Urothelium cell line (cell line): ENCODE measurements at regions not wholly inside any gene's neighbourhood (a gene's known extent, or its start where the extent isn't known, plus 50 kb on each side); places are given as distances from the start of the nearest gene placed in this dataset.

ENCODE experiments used
- DNase-seq: peaks from one replicate; pipeline ENCODE4 v3.0.0; 2011; ENCODE audit warnings: low spot score, mixed read lengths
- FAIRE-seq: peaks from 2 replicates; lab custom pipeline; 2011; peaks lifted over from hg19 to GRCh38; lab: Jason Lieb, UNC

DNA sequence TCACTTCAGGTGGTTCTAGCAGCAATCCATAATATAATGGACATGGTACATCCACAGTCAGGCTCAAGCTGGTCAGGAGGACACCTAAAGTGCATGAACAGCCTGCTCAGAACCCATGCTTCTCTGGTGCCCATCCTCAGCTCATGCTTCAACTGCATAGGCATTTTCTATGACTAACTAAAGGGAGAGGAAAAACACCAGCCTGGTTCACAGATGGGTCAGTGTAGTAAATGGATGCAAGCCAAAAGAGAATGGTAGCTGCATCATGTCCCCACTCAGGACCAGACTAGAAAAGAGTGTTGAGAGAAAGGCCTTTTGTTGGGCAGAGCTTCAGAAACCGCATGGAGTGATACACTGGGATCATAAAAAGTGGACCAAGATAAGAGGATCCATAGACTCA is 556.6 kb downstream of the TLE1 start:
- no peak for FAIRE-seq

DNA sequence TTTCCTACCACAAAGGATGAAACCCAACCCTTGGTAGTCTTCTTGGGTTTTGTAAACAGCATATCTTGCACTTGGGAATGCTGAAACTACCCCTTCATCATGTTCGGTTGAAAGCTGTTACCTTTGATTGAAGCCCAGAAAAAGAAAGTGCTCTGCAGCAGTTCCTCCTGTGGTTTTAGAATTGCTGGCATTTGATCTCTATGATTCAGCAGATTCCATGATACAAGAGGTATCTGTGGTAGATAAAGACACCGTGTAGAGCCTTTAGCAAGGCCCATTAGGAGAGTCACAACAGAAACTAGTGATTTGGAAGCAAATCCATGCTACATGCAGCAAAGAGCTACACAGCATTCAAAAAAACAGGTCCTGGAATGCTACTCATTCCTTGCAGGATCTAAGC is 557.0 kb downstream of the TLE1 start:
- DNase-seq (peak; percentile 46), FAIRE-seq (no peak)

More for the DNA sequence above, 556.6 kb downstream of the TLE1 start:
- no peak for DNase-seq

DNA sequence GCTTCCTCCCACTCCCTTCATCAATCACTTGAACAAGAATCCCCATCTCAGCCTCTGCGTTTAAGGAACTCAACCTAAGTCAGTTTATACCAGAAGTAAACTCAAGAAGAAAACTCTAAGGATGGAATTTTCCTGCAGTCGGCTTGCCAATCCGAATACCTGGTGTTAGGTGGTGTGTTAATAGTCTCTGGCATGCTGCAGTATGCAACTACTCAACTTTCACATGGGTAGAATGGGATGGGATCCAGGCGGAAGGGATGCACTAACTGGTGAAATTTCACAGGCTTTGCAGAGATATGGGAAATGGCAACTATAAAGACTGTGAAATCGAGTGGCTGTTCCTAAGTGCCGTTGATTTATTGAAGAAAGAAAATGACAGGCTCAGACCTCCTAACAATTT is 560.6 kb downstream of the TLE1 start:
- DNase-seq (no peak), FAIRE-seq (no peak)

DNA sequence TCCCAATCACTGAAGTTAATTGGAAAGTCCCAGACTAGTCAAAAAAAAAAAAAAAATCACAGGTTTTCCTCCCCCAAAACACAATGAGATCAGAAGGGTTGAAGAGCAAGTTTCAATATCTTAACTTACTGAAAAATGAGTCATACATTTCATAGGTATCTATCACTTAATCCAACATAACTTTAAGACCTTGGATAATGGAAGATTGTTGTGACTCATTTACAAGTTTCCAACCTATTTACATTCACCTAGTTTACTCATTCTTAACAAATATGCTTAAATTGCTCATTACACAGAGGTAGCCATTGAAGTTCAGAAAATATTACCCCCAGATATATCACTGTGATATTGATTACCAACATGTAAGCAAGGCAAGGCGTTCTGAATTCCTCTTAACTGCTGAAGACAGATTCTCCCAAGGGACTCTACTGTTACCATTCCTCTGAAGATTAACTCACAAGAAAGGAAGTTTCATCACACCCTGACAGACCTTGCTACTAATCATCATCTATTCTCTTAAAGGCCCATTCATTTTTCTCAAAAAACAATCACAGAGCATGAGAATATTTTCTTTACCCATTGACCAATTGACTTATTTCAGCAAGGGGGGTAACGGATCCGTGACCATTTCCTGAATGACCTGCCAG is 563.8 kb downstream of the TLE1 start:
- no peak for DNase-seq
- no peak for FAIRE-seq

DNA sequence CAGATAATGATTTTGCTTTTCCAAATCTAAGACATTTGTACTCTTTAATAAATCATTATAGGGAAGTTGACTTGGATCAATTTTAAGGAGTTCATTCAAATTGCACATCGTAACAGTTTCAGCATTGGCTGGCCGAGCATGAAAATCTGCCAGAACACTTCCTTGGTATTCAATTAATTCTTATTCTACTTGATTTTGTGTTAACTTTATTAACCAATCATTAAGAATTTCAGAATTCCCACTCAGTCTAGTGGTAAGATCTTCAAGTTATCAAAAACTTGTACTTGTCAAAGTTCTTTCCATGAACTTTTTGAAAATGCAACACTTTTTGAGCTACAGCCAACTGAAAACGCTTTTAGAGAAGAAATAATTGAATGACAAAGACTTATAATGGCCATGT is 565.8 kb downstream of the TLE1 start:
- DNase-seq (no peak), FAIRE-seq (no peak)

DNA sequence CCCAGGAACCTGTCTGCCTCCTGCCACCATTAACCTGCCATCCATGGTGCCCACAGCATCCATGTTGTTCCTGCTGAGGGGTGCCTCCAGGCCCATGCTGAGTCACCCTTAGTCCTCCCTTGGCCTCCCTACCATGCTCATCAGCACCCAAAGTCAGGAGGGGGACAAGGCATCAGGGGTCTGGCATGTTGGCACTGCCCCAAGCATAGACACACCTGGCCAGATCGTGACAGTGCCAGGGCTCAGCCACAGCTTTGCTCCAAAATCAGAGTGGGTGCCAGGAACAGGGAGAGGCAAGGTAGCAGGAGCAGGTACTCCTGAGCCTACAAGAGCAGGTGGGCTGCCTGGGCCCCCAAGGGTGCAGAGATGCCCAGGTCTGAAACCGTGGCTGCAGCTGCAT is 566.6 kb downstream of the TLE1 start:
- FAIRE-seq (no peak), DNase-seq (no peak)

DNA sequence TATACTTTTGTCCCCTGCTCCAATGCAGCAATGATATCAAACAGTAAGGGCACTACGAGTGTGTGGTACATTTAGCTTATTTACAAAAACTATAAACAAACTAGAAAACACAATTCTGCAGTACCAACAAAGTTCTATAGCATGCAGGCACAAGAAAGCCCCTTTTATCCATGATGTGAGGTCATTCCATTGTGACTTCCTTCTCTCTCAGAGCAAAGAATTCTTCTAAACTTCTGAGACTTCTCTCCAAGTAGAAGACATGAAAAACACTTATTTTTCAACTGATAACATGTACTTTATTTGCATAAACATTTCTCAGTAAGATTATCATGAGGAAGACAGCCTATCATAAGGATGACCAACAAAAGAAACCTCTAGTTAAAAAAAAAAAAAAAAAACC is 569.8 kb downstream of the TLE1 start:
- DNase-seq (no peak), FAIRE-seq (no peak)

DNA sequence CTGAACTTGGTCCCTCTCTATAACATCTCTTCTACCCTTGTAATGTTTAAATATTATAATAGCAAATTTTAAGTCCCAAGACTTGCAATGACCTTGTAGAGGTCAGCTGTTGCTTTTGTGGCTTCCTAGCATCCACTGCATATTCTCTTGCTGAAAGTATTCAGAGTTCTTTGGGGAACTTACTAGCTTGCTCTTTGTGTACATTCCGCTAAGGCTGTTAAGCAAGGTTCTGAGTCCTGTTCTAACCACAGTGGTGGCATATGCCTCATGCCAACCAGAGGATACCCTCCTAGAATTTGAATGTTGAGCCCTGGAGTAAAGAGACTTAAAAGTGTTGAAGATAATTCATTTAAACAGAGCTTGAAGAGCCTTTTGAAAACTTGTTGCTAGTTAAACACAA is 570.9 kb downstream of the TLE1 start:
- FAIRE-seq: no peak
- no peak for DNase-seq

DNA sequence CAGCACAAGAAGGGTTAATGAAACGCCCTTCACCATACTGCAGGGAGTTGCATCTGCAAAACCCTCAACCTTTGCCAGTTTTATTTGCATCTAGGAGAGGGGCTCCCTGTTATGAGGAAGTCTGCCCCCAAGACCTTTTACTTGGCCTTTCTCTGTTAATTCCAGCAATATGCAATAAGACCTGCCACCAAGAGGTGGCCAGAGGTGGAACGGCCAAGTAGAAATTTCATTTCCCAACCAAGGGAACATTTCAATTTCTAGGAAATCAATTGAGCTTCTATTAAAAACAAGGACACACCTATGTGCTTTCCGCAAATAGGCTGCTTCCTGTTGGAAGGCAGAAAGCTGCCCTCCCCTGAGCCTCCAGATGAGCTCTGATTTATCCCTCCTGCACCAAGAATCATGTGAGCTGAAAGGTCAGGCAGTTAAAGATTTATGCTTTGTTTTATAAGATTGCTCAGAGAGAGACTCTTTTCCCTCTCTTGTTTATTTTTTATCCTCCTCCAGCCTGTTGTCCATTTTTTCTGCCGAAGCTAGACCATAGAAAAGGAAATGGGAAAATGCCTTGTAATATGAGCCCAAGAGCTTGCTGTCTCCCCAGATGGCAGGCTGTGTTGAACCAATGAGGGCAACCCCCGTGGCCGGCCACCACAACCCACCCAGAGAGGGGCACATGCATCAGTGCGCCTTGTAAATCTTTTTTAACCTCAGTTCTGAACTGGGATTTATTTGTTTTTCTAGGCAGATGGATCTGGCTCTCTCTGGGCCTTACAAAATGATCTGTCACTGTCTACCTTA is 572.8 kb downstream of the TLE1 start:
- no peak for DNase-seq
- FAIRE-seq: no peak

DNA sequence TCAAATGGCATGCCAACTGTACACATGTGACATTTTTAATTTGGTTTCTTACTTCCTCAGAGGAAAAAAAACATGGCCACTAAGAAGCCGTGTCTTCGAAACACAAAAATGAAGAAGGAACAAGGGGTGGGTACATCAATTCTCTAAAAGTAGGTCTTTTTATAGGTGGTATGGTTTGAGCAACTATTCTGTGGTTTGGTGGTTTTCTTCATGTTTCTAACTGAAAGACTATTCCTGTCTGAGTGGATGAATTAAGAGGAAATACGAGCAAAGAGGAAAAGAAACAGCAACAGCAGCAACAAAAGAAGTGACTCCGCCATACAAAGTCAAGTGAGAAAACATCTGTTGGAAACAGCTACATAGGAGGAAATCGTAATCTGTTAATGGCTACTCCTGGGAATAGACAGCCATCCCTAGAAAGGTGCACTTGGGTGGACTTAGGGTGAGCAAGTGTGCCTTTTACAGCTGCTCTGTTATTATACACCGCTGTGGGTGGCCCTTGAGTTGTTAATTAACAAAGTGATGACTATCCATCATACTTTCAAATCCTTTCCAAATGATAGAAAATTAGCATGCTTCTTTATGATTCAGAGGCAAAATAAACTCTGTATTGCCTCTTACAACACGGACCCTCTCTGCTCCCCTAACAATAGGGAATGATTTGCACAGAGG is 575.8 kb downstream of the TLE1 start:
- DNase-seq: no peak
- FAIRE-seq: no peak

DNA sequence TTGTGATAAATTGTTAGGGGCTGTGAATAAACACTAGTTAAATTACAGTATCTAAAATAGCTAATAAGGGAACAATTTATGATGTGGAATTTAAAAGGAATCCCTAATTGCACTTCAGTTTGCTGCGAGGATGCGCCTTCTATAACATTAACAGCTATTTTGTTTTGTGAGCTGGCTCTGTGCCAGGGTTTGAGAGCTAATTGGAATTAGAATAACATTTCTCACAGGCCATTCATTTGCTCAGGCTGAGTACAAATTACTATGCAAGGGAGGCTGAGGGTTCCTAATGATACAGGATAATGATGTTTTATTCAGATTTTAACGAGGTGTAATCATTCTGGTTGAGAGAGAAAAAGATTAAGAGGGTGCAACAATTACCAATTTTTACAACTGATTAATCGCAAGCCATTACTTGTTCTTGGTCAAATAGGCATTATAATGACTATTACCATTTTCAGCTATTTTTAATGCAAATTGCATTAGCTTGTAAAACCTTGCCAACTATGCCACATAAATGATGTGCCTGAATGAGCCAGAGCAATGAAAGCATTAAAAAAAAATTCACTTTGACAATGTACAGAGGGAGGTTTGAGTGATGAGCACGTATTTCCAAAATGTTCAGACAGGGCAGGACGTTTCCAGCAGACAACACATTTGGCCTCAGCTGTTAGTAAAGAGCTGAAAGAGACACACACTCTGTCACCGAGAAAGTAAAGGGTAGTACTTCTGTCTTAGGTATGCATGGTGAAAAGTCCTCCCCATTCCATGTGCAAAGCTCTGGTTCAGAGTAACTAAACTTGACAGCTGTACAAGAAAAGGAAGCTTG is 576.5 kb downstream of the TLE1 start:
- no peak for DNase-seq
- no peak for FAIRE-seq

DNA sequence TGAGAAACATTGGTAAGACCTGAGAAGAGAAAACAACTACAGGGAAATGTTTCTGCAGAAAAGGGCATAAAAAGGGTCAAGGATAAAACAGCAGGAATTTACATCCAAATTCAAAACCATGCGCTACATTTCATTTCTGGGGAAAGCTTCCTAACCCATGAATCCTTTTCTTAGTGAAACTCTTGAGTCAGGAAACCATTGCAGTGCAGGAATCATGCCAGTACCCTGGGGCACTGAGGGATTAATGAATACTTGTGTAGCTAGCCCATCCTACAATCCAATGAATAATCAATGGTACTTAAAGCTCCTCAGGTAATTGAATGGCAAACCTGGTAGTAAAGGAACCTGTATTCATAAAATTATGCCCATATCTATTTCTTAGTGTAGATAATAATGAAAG is 580.5 kb downstream of the TLE1 start:
- no peak for FAIRE-seq
- DNase-seq: no peak

DNA sequence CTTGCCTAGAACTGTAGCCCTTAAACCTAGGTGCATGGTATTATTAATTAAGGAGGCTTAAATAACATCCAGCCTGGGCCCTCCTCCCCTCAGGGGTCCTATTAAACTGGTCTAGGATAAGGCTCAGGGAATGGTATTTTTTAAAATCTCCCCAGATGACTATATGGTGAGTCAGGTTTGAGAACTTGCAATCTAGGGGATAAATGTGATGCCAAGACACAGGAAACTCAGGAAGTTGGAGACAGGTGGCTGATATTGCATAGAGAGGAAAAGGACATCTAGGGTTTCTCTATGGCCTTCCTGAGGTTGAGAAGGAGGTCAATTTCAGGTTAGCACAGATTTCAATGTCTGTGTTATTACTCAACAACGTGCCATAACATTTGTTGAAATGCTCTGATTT is 581.0 kb downstream of the TLE1 start:
- FAIRE-seq (no peak), DNase-seq (peak; percentile 12)

DNA sequence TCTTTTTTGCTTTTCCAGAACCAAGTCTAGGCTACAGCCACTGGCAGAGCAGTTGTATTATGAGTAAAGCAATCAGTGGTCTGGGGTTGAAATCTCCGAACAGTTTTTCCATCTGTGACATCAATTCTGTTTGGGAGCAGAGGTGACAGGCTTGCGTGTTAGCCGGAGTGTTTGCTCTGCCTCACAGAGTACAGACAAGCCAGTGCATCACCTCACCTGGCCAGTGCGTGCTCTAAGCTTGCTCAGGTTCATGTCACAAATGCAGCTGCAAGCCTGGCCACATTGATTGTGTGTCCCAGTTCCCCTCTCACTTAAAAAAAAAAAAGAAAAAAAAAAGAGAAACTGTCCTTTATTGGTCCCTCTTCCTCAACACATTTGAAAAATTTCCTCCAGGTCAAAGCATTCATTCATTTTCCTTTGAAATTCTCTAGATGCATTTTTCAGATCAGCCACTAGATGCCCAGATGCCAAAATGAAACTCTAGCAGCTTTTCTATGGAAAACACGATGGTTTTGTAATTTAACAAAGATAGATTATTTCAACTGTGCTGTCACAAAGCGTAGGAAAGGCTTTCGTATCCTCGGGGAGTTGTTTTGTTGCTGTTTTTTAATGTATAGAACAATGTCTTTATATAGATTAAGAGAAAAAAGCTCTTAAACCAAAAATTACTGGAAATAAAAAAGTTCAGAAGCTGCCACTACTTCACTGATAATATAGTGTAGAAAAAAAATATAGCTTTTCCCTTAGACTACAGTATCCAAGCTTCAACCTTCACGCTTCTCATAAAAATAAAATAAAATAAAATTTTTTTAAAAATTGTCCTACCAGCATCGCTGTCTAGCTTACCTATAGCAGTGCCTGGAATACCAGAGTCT is 585.5 kb downstream of the TLE1 start:
- no peak for DNase-seq
- FAIRE-seq: no peak

DNA sequence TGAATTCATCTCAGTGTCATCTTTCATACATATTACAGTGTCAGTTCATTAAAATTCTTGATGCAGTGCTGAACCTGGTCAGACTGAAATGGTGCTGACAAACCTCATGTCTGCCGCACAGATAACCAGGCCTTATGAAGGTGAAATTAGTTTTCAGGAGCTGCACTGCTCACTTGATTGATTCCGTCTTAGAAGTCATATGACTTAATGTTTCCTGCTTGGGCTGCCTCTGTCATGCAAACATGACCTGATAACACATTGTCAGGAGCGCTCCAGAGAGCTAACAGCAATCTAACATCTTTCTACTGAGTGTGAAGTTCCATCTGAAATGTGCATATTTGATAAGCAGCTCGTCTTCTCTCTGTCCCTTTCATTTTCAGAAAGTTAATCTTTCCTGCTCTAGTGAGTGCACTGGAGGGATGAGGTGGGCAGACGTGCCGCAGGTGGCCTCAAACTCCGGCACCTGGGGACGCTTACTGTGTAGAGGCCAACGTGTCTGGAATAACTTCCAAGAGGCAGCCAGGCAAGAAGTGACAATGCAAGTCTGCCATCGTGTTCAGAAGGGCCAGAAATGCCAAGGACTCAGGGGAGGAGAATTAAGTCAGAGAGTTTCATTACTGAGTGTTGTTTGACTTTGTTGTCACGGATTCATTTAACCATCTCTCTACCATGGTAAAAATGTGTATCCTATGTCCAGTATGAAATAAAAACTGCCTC is 592.1 kb downstream of the TLE1 start:
- FAIRE-seq (no peak), DNase-seq (no peak)

DNA sequence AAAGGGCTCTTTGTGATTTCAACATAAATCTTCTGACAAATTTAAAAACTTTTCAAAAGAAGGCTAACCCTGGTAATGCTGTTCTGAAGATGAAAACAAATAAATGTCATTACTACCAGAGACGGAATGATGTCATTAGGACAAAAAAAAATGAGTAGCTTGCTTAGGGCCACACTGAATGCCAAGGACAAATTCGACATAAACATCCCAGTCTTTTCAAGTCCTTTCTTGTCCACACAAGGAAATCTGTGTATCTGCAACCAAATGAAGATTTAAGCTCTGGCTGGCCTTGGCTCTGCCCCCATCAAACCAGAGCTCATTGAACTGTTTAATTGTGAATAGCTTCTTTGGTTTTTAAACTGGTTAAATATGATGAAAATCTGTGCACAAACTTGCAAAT is 592.7 kb downstream of the TLE1 start:
- no peak for FAIRE-seq

DNA sequence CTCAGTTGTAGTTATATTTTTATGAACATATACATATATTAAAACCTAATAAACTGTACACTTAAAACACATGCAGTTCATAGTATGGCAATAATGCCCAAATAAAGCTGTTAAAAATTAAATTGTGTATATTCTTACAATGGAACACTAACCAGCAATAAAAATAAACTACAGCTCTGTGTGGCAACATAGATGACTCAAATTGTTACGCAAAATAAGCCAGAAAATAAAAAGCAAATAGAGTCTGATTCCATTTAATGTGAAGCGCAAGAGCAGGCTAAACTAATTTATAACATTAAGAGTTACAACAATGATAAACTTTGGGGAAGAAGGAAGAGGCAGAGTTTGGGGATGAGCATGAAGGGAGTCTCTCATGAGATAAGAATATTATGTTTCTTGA is 597.3 kb downstream of the TLE1 start:
- FAIRE-seq (no peak), DNase-seq (no peak)

More for the DNA sequence above, 592.7 kb downstream of the TLE1 start:
- no peak for DNase-seq

DNA sequence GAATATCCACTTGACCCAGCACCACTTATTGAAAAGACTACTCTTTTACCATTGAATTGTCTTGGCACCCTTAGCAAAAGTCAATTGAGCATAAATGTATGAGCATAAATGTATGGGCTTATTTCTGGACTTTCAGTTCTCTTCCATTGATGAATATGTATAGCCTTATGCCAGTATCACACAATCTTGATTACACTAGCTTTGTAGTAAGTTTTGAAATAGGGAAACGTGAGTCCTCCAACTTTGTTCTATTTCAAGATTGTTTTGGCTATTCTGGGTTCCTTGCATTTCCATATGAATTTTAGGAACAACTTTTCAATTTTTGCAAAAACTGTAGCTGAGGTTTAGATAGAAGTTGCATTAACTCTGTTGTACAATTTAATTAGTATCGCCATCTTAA is 601.0 kb downstream of the TLE1 start:
- DNase-seq: no peak
- no peak for FAIRE-seq

DNA sequence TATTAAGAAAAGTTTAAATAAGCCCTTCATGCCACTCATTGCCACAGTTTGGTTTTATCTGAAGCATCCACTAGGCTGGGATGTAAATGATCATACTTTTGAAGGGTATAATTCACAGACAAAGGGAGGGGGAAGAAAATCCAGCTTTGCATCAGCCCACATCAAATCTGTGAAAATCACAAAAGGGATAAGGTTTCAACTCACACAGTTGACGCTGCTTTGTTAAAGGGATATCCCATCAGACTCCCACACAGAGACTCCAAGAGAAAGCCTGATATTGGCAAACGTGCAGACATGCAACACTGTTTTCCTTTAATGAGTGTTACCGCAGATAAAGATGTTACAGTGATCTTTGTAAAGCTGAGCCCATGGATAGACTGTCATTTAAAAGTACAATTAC is 602.9 kb downstream of the TLE1 start:
- no peak for FAIRE-seq
- DNase-seq: no peak
